Activated T-helper 1 cell treated with anti-CD3 and anti-CD28 coated beads, Interleukin-12 subunit alpha, Interleukin-12 subunit beta, Interleukin-2, Interleukin-4 antibody, amounts not matched to agents 30 ng/mL and 10 ng/mL and 1 ng/mL, durations not matched to agents 14 hours and 24 hours and 36 hours (primary cell): ENCODE measurements at regions not wholly inside any gene's neighbourhood (a gene's known extent, or its start where the extent isn't known, plus 50 kb on each side); places are given as distances from the start of the nearest gene placed in this dataset.

ENCODE experiments used
- DNase-seq: peaks from one replicate; pipeline ENCODE4 v3.0.0; 2021; ENCODE audit warnings: low spot score
- H3K27ac Mint-ChIP-seq: one replicate; pipeline ENCODE4 v1.8.0; 2021; ENCODE audit warnings: mild to moderate bottlenecking, mixed read lengths
- H3K27me3 Mint-ChIP-seq: one replicate; pipeline ENCODE4 v1.8.0; 2022; ENCODE audit warnings: mild to moderate bottlenecking, moderate library complexity, mixed read lengths; ENCODE audit not compliant: insufficient read depth
- H3K36me3 Mint-ChIP-seq: one replicate; pipeline ENCODE4 v1.8.0; 2021; ENCODE audit warnings: low read depth, mixed read lengths
- H3K4me1 Mint-ChIP-seq: one replicate; pipeline ENCODE4 v1.8.0; 2021; ENCODE audit warnings: low read depth, mixed read lengths
- H3K4me3 Mint-ChIP-seq: one replicate; pipeline ENCODE4 v1.8.0; 2021; ENCODE audit warnings: mild to moderate bottlenecking, moderate library complexity, mixed read lengths
- H3K9me3 Mint-ChIP-seq: one replicate; pipeline ENCODE4 v1.8.0; 2021; ENCODE audit warnings: mixed read lengths
- intact Hi-C: fragments of 100-400 bp; cut with micrococcal nuclease; formaldehyde crosslinking; loops from one replicate; pipeline ENCODE4 v1.15.1; 2024

DNA sequence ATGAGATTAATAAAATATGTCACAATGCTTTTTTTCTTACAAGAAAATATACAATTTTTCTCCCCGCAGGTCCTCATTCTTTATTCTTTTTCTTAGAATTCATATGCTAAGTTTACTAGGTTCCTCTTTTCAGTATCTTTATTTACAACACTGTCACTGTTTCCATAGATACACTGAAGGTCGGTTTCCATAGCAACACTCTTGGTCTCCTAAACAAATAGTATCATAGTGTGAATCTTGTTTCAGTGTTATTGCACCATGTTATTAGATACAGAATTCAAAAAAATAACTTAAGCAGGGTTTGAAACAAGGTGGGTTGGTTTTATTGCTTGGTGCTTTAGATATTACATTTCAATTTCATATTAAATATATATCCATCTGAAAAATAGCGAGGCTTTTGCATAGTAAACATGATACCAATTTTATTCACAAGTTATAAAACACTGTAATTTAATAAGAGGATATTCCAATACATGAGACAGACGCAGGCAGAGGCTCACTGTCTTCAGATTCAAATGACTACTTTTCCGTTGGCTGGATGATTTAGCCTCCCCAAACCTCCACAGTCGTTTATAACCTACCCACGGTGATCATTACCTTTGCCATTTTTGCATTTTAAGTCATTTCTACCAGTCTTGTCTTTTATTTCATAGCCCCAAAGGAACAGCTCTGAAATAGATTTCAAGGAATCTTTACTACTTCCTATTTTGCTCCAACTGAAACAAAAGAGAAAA lies 88.9 kb upstream of the KLF6 start:
- H3K27ac Mint-ChIP-seq = peak overlapping the region; percentile 97
- H3K9me3 Mint-ChIP-seq = no peaks in the 10 kb centered on the region

DNA sequence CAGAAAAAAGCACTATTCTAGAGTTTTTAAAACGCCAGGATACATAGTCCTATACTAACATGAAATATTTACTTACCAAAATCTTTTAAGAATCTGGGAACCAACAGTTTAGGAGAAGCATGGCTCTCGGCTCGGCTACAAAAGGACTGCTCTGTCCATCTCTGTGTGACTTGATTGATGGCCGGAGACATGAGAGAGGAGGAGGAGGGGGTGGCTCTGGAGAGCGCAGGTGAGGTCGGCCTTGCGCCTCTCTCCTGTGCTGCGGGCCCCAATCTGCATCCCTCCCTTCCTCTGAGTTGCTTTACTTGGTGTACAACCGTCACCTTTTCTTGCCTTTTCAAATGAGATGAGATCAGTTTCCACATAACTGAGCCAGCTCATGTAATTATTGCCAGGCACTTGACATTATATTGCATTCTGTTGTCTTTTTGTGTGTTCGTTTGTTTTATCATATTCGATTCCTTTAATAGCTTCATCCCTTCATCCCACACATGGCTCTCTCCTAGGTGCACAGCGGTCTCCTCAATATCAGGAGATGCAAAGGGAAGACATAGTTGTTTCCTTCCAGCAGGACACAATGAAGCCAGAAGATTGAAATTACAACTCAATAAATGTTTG lies 87.8 kb upstream of the KLF6 start:
- intact Hi-C loops = loop anchor here (1.0 to 2.0 kb wide), 7 partner anchors 8 to 780 kb away; no protein-coding TSS in a partner anchor
- no peak for DNase-seq
- Mint-ChIP-seq H3K4me3 (no peak overlapping the region), H3K27me3 (no peaks in the 10 kb centered on the region), H3K4me1 (peaks cover 79% of the 10 kb centered on the region), H3K9me3 (no peaks in the 10 kb centered on the region), H3K36me3 (no peaks in the 10 kb centered on the region), H3K27ac (peak overlapping the region; percentile 97)

More for the DNA sequence above, 88.9 kb upstream of the KLF6 start:
- Mint-ChIP-seq H3K36me3 (no peaks in the 10 kb centered on the region), H3K4me3 (peak overlapping the region; percentile 62), H3K27me3 (no peaks in the 10 kb centered on the region), H3K4me1 (peaks cover 69% of the 10 kb centered on the region)
- DNase-seq = no peak
- intact Hi-C loops = loop anchor here (1.0 to 2.0 kb wide), 10 partner anchors 9 to 779 kb away; no protein-coding TSS in a partner anchor

DNA sequence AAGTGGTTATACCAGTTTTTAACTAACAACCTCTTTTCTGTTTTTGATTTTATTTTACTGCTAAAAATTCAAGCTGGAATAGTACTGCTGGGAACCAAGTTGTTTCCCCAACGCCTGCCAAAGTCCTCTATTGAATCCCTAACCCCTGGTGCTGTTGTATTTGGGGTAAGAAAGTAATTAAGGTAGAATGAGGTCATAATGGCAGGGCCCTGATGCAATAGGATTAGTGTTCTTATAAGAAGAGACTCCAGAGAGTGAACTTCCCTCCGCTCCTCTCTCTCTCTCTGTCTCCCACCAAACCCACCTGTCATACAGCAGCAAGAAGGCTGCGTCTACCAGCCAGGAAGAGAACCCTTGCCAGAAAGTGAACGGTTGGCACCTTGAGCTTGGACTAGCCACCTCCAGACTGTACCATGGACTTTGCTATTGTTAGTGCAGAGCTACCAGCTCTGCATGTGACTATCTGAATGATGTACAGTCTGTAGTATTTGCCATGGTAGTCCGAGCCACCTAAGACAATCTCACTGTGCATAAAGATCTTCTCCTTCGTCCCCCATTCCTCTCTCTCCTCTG lies 86.5 kb upstream of the KLF6 start:
- H3K36me3 Mint-ChIP-seq = peaks cover 1% of the 10 kb centered on the region
- H3K4me1 Mint-ChIP-seq = peaks cover 83% of the 10 kb centered on the region
- no peak for DNase-seq
- intact Hi-C loops = no loop called here
- no peak overlapping the region for H3K4me3 Mint-ChIP-seq
- H3K27me3 Mint-ChIP-seq = no peaks in the 10 kb centered on the region
- peak overlapping the region; percentile 2 for H3K27ac Mint-ChIP-seq
- no peaks in the 10 kb centered on the region for H3K9me3 Mint-ChIP-seq

DNA sequence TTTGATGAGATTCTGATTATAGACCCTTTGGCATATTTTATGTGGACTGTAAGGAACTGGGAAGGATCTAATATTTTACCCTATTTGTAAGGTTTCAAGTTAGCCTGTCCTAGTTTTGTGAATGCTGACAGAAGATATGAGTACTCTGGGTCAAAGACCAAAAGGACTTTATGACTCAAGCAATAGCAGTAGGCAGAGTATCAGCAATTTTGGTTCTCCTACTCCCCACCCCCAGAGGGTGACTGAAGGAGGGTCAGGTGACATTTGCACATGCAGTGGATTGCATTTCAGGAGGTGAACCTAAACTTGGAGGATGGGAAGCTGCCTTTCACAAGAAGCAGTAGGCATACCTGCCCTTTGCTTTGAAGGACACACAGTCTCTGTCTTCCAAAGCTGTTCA lies 84.0 kb upstream of the KLF6 start:
- intact Hi-C loops = loop anchor here (5.0 kb wide), 1 partner anchor 642 kb away; no protein-coding TSS in a partner anchor
- no peaks in the 10 kb centered on the region for H3K27me3 Mint-ChIP-seq
- peaks cover 1% of the 10 kb centered on the region for H3K36me3 Mint-ChIP-seq
- H3K4me1 Mint-ChIP-seq = peaks cover 84% of the 10 kb centered on the region
- peak overlapping the region; percentile 77 for H3K27ac Mint-ChIP-seq
- H3K4me3 Mint-ChIP-seq = no peak overlapping the region
- H3K9me3 Mint-ChIP-seq = no peaks in the 10 kb centered on the region
- no peak for DNase-seq

DNA sequence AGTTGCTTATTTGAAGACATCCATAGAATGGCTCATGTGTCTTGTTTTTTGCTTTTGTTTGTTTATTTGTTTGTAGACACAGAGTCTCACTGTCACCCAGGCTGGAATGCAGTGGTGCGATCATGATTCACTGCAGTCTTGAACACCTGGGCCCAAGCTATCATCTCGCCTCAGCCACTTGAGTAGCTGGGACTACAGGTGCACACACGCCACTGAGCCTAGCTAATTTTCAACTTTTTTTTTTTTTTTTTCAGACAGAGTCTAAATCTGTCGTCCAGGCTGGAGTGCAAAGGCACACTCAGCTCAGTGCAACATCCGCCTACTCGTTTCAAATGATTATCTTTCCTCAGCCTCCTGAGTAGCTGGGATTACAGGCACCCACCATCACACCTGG lies 83.3 kb upstream of the KLF6 start:
- intact Hi-C loops = loop anchor here (5.0 kb wide), 1 partner anchor 641 kb away; no protein-coding TSS in a partner anchor
- no peak for DNase-seq
- Mint-ChIP-seq H3K27ac (peak overlapping the region; percentile 77), H3K4me3 (no peak overlapping the region), H3K27me3 (no peaks in the 10 kb centered on the region), H3K9me3 (no peaks in the 10 kb centered on the region), H3K36me3 (peaks cover 1% of the 10 kb centered on the region), H3K4me1 (peaks cover 78% of the 10 kb centered on the region)

DNA sequence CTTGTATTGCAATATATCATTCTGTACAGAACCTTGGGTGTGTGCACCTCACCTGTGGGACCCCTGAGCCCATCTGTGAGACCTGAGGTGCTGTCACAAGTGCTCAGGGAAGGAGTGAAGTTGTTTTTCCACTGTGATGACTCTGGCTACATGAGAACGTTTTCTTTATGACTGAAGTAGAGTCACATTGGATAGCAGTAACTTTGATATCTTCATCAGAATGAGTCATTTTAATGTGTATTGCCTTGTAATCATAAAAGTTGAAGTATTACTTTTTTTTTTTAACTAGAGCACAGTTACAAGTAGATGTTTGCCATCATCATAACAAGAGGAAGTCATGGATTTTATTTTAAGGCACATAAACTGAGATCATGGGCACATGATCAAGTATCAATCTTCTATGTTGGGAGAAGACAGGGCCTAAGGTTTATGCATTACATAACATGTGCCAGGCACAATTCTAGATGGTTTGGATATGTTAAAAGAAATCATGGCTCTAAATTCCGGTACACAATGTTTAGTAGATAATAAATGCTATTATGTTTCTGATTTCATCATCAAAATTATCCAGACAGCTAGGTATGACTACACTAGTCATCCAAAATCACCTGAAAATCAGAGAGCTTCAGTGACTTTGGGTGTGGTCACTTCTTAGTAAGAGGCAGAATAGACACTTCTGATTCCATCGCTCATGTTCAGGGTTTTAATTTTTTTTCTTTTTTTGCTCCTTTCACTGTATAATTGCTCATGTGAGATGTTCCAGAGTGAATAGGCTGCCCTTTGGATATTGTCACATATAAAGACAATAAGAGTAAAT lies 82.7 kb upstream of the KLF6 start:
- intact Hi-C loops = loop anchor here (1.0 to 5.0 kb wide), 7 partner anchors 39 to 784 kb away; no protein-coding TSS in a partner anchor
- no peak for DNase-seq
- Mint-ChIP-seq H3K36me3 (peaks cover 1% of the 10 kb centered on the region), H3K4me1 (peaks cover 72% of the 10 kb centered on the region), H3K27me3 (no peaks in the 10 kb centered on the region), H3K9me3 (no peaks in the 10 kb centered on the region), H3K4me3 (no peak overlapping the region), H3K27ac (peak overlapping the region; percentile 77)

DNA sequence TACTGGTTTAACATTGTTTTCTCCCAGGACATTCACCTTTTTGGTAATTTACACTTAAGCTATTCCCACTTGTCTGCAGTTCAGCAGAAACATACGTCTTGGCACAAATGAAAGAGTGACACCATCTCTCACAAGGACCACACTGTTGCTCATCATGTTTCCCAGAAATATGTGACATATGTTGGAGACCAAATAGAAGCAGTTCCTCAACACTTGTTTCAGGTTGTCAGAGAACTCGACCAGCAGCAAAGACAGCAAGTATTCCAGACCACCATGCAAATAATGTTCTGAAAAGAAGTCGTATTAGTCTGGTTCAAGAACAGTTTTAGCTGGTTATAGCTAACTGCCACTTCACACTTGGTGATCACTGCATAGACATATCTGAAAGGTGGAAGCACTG lies 81.3 kb upstream of the KLF6 start:
- DNase-seq = no peak
- H3K27me3 Mint-ChIP-seq = no peaks in the 10 kb centered on the region
- no peak overlapping the region for H3K4me3 Mint-ChIP-seq
- H3K27ac Mint-ChIP-seq = peak overlapping the region; percentile 77
- no peaks in the 10 kb centered on the region for H3K9me3 Mint-ChIP-seq
- H3K4me1 Mint-ChIP-seq = peaks cover 58% of the 10 kb centered on the region
- intact Hi-C loops = loop anchor here (1.0 to 5.0 kb wide), 4 partner anchors 30 to 639 kb away; no protein-coding TSS in a partner anchor
- H3K36me3 Mint-ChIP-seq = peaks cover 1% of the 10 kb centered on the region

DNA sequence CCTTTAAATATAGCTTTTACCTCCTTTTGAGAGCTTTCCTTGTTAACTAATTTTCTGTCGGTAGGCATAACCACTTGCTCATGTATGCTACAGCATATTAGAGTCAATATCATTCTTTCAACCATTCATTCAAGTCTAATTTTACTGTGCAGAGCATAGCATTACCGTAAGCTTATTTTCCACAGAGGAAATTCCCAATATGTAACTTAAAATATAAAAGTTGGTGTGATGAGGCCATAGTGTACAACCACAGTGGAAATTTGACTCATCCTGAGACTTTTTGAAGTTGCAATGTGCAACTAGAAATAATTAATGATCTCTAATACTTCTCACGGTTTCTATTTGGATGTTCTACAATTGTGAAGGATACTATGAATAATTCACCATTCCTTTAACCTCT lies 80.6 kb upstream of the KLF6 start:
- intact Hi-C loops = loop anchor here (1.0 to 5.0 kb wide), 5 partner anchors 8 to 638 kb away; no protein-coding TSS in a partner anchor
- H3K27me3 Mint-ChIP-seq = no peaks in the 10 kb centered on the region
- peaks cover 1% of the 10 kb centered on the region for H3K36me3 Mint-ChIP-seq
- H3K4me1 Mint-ChIP-seq = peaks cover 57% of the 10 kb centered on the region
- H3K4me3 Mint-ChIP-seq = peak overlapping the region; percentile 20
- H3K9me3 Mint-ChIP-seq = no peaks in the 10 kb centered on the region
- no peak for DNase-seq
- H3K27ac Mint-ChIP-seq = peak overlapping the region; percentile 77

DNA sequence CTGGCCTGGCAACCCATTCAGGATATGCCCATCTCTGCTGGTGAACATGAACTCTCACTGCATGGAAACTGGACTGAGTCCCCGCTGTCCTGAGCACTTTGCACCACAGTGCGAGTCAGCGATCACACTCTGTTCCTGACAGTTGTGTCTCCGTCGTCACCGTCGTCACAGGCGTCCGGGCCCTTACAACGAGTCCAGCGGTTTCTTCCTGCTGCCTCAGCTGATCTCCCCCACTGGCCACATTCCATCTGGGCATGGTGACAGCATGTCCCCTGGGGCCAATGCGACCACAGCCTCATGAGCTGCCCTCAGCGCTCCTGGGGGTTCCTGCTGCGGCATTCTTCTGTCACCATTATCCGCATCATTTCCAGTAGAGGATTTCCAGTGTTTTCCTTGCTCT lies 76.8 kb upstream of the KLF6 start:
- Mint-ChIP-seq H3K27ac (no peak overlapping the region), H3K9me3 (no peaks in the 10 kb centered on the region), H3K4me3 (no peak overlapping the region), H3K4me1 (peaks cover 28% of the 10 kb centered on the region), H3K27me3 (no peaks in the 10 kb centered on the region), H3K36me3 (no peaks in the 10 kb centered on the region)
- DNase-seq = no peak
- intact Hi-C loops = no loop called here

DNA sequence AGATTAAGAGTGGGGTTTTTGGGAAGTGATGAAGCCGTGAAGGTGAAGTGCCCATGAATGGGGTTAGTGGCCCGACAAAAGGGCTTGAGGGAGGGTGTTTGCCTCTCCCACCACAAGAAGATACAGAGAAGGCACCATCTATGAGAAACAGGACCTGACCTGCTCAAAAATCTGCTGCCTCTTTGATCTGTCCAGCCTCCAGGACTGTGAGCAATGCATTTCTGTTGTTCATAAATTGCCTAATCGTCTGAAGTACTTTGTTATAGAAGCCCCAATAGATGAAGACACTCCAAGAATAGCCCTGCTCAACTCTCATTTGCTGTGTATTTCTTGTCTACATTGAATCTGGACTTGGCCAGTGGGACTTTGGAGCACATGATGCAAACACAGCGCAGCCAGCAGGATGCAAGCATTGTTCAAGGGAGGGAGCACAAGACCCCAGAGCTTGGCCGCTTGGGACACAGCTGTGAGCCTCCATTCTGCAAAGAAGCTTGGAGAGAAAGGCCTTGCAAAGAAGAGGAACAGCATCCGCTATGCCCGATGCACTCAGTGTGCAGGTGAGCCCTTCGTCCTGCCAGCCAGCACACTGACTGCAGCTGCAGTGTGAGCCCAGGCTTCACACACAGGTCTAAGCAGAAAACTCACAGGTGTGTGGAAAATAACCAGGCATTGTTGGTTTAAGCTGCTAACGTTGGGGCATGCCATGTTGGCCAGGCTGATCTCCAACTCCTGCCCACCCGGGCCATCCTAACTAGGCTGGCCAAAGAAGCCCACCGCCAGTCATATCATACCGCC lies 73.2 kb upstream of the KLF6 start:
- intact Hi-C loops = no loop called here
- no peak for DNase-seq
- Mint-ChIP-seq H3K4me3 (no peak overlapping the region), H3K27ac (no peak overlapping the region), H3K9me3 (no peaks in the 10 kb centered on the region), H3K27me3 (no peaks in the 10 kb centered on the region), H3K36me3 (no peaks in the 10 kb centered on the region), H3K4me1 (peaks cover 4% of the 10 kb centered on the region)

DNA sequence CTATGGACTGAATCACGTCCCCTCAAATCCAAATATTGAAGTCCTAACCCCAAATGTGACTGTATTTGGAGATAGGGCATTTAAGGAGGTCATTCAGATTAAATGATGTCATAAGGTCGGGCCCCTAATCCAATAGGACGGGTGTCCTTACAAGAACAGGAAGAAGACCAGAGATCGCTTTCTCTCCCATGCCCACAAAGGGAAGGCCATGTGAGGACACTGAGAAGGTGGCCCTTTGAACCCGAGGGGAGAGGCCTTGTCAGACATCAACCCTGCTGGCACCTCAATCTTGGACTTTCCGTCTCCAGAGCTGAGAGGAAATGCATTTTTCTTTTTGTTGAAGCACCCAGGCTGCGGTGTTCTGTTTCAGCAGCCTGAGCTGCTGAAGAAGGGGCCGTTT lies 72.3 kb upstream of the KLF6 start:
- no peak for DNase-seq
- Mint-ChIP-seq H3K9me3 (no peaks in the 10 kb centered on the region), H3K4me3 (no peak overlapping the region), H3K4me1 (peaks cover 11% of the 10 kb centered on the region), H3K36me3 (no peaks in the 10 kb centered on the region), H3K27ac (no peak overlapping the region), H3K27me3 (no peaks in the 10 kb centered on the region)
- intact Hi-C loops = no loop called here

DNA sequence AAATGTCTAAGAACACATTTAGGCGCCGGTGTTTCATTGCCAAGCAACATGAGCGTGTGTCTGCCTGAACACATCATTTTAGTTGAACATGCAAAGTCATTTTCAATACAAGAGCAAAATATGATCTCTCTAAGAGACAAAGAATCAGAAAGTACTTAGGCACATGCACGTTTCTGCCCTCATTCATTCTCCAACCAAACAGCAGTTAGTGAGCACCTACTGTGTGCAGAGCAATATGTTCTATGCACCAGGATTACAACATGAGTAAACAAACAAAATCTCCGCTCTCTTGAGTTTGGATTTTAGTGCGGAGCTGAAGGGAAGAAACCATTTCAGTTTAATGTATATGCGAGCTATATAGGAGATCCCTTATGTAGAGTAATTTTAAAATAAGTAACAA lies 71.6 kb upstream of the KLF6 start:
- DNase-seq = no peak
- intact Hi-C loops = no loop called here
- peaks cover 3% of the 10 kb centered on the region for H3K9me3 Mint-ChIP-seq
- H3K4me1 Mint-ChIP-seq = peaks cover 18% of the 10 kb centered on the region
- no peak overlapping the region for H3K27ac Mint-ChIP-seq
- no peak overlapping the region for H3K4me3 Mint-ChIP-seq
- no peaks in the 10 kb centered on the region for H3K36me3 Mint-ChIP-seq
- H3K27me3 Mint-ChIP-seq = no peaks in the 10 kb centered on the region
